HEK293 (cell line): ENCODE measurements at regions not wholly inside any gene's neighbourhood (a gene's known extent, or its start where the extent isn't known, plus 50 kb on each side); places are given as distances from the start of the nearest gene placed in this dataset.
"Not testable (repeated sequence)": the region's sequence is repeated elsewhere in the genome, so short reads cannot be mapped to it uniquely, and the experiment has no call there.

Experiments
- CTCF ChIA-PET: fragments of 350-600 bp; formaldehyde crosslinking; extraction: SDS; loops from one replicate; lab custom pipeline; 2021; ENCODE audit warnings: antibody characterized with exemption; lab: Yijun Ruan, JAX
- POLR2A ChIA-PET: fragments of 300-600 bp; formaldehyde crosslinking; extraction: SDS; loops from one replicate; lab custom pipeline; 2020; ENCODE audit warnings: antibody characterized with exemption, inconsistent platforms; lab: Yijun Ruan, JAX
- H3K27ac ChIP-seq: fragments of 200-500 bp; sonication (Bioruptor generic); 2 replicates; pipeline ENCODE4 v1.5.1; 2014; ENCODE audit warnings: low read depth, low read length, control low read depth, inconsistent platforms; ENCODE audit errors: extremely low read depth
- H3K36me3 ChIP-seq, 2 experiments: fragments of 200-500 bp in 1 of 2; sonication (Bioruptor generic) in 1 of 2; 1 replicate in 1 of 2; 2 replicates in 1 of 2; pipeline ENCODE4 v1.5.1; 2014 to 2017; ENCODE audit warnings: inconsistent platforms in 2 of 2, low read length in 2 of 2; ENCODE audit not compliant: control insufficient read depth in 2 of 2, insufficient read depth in 1 of 2
- H3K4me1 ChIP-seq: fragments of 200-500 bp; sonication (Bioruptor generic); 2 replicates; pipeline ENCODE4 v1.5.1; 2014; ENCODE audit warnings: mild to moderate bottlenecking, low read length, inconsistent platforms; ENCODE audit not compliant: control insufficient read depth, insufficient read depth
- H3K4me3 ChIP-seq: 2 replicates; pipeline ENCODE4 v1.5.1; 2011; ENCODE audit warnings: low read depth, mild to moderate bottlenecking, control low read depth, low read length, moderate library complexity
- H3K9me3 ChIP-seq: fragments of 200-500 bp; sonication (Bioruptor generic); 2 replicates; pipeline ENCODE4 v1.5.1; 2014; ENCODE audit warnings: low read depth, low read length, inconsistent platforms; ENCODE audit not compliant: control insufficient read depth, insufficient read depth
- OSR2 ChIP-seq: fragments of 450-650 bp; formaldehyde crosslinking; IDR thresholded peaks from 2 replicates; pipeline ENCODE4 v1.5.1; 2016; ENCODE audit warnings: missing biosample characterization, missing genetic modification characterization
- OVOL3 ChIP-seq: fragments of 450-650 bp; formaldehyde crosslinking; IDR thresholded peaks from 2 replicates; pipeline ENCODE4 v1.5.1; 2016; ENCODE audit warnings: missing biosample characterization, missing genetic modification characterization
- PRDM4 ChIP-seq: fragments of 450-650 bp; formaldehyde crosslinking; IDR thresholded peaks from 2 replicates; pipeline ENCODE4 v1.5.1; 2017; ENCODE audit warnings: missing biosample characterization, missing genetic modification characterization
- SP3 ChIP-seq: fragments of 450-650 bp; formaldehyde crosslinking; IDR thresholded peaks from 2 replicates; pipeline ENCODE4 v1.5.1; 2016; ENCODE audit warnings: missing biosample characterization, missing genetic modification characterization
- TRIM28 ChIP-seq: IDR thresholded peaks from 2 replicates; pipeline ENCODE4 v1.6.1; 2011; ENCODE audit warnings: low read length, control low read depth, borderline replicate concordance
- YY2 ChIP-seq: fragments of 450-650 bp; formaldehyde crosslinking; IDR thresholded peaks from 2 replicates; pipeline ENCODE4 v1.5.1; 2016; ENCODE audit warnings: missing biosample characterization, missing genetic modification characterization
- ZFHX2 ChIP-seq: fragments of 450-650 bp; formaldehyde crosslinking; conservative IDR thresholded peaks from 2 replicates; pipeline ENCODE4 v1.5.1; 2016; ENCODE audit warnings: missing biosample characterization, missing genetic modification characterization
- ZNF169 ChIP-seq: fragments of 450-650 bp; formaldehyde crosslinking; IDR thresholded peaks from 2 replicates; pipeline ENCODE4 v1.5.1; 2016; ENCODE audit warnings: missing biosample characterization, missing genetic modification characterization
- ZNF223 ChIP-seq: fragments of 450-650 bp; formaldehyde crosslinking; IDR thresholded peaks from 2 replicates; pipeline ENCODE4 v1.5.1; 2016; ENCODE audit warnings: missing biosample characterization, missing genetic modification characterization
- ZNF292 ChIP-seq: fragments of 450-650 bp; formaldehyde crosslinking; IDR thresholded peaks from 2 replicates; pipeline ENCODE4 v1.5.1; 2016; ENCODE audit warnings: low read depth, missing biosample characterization, missing genetic modification characterization, borderline replicate concordance
- ZNF404 ChIP-seq: fragments of 450-650 bp; formaldehyde crosslinking; IDR thresholded peaks from 2 replicates; pipeline ENCODE4 v1.5.1; 2017; ENCODE audit warnings: missing biosample characterization, missing genetic modification characterization
- ZNF416 ChIP-seq: fragments of 450-650 bp; formaldehyde crosslinking; IDR thresholded peaks from 2 replicates; pipeline ENCODE4 v1.5.1; 2016; ENCODE audit warnings: missing biosample characterization, missing genetic modification characterization
- ZNF423 ChIP-seq: fragments of 450-650 bp; formaldehyde crosslinking; IDR thresholded peaks from 2 replicates; pipeline ENCODE4 v1.5.1; 2016; ENCODE audit warnings: missing biosample characterization, missing genetic modification characterization
- ZNF530 ChIP-seq: fragments of 450-650 bp; formaldehyde crosslinking; IDR thresholded peaks from 2 replicates; pipeline ENCODE4 v1.5.1; 2016; ENCODE audit warnings: low read depth, missing biosample characterization, missing genetic modification characterization
- ZNF610 ChIP-seq: fragments of 450-650 bp; formaldehyde crosslinking; IDR thresholded peaks from 2 replicates; pipeline ENCODE4 v1.5.1; 2016; ENCODE audit warnings: missing biosample characterization, missing genetic modification characterization, borderline replicate concordance
- ZNF623 ChIP-seq: fragments of 450-650 bp; formaldehyde crosslinking; IDR thresholded peaks from 2 replicates; pipeline ENCODE4 v1.5.1; 2016; ENCODE audit warnings: missing biosample characterization, missing genetic modification characterization
- ZNF626 ChIP-seq: fragments of 450-650 bp; sonication (Bioruptor Pico); formaldehyde crosslinking; IDR thresholded peaks from 2 replicates; pipeline ENCODE4 v1.5.1; 2018; ENCODE audit warnings: missing biosample characterization, missing genetic modification characterization, inconsistent platforms
- ZNF707 ChIP-seq: fragments of 450-650 bp; formaldehyde crosslinking; IDR thresholded peaks from 2 replicates; pipeline ENCODE4 v1.5.1; 2016; ENCODE audit warnings: missing biosample characterization, missing genetic modification characterization
- ZNF747 ChIP-seq: fragments of 450-650 bp; formaldehyde crosslinking; IDR thresholded peaks from 2 replicates; pipeline ENCODE4 v1.5.1; 2016; ENCODE audit warnings: missing biosample characterization, missing genetic modification characterization
- ZNF76 ChIP-seq: fragments of 450-650 bp; formaldehyde crosslinking; IDR thresholded peaks from 2 replicates; pipeline ENCODE4; 2016; ENCODE audit warnings: low read depth, missing biosample characterization, missing genetic modification characterization, borderline replicate concordance
- ZNF837 ChIP-seq: fragments of 450-650 bp; formaldehyde crosslinking; IDR thresholded peaks from 2 replicates; pipeline ENCODE4 v1.5.1; 2016; ENCODE audit warnings: missing biosample characterization, missing genetic modification characterization
- ZSCAN16 ChIP-seq: fragments of 450-650 bp; formaldehyde crosslinking; IDR thresholded peaks from 2 replicates; pipeline ENCODE4 v1.5.1; 2016; ENCODE audit warnings: missing biosample characterization, missing genetic modification characterization
- TF ChIP-seq, protein P1 (sequence below): fragments of 450-650 bp; formaldehyde crosslinking; IDR thresholded peaks from 2 replicates; pipeline ENCODE4 v1.5.1; 2016; ENCODE audit warnings: missing biosample characterization, missing genetic modification characterization
- TF ChIP-seq, protein P2 (sequence below): fragments of 450-650 bp; formaldehyde crosslinking; IDR thresholded peaks from 2 replicates; pipeline ENCODE4 v1.5.1; 2016; ENCODE audit warnings: missing biosample characterization, missing genetic modification characterization, borderline replicate concordance

DNA sequence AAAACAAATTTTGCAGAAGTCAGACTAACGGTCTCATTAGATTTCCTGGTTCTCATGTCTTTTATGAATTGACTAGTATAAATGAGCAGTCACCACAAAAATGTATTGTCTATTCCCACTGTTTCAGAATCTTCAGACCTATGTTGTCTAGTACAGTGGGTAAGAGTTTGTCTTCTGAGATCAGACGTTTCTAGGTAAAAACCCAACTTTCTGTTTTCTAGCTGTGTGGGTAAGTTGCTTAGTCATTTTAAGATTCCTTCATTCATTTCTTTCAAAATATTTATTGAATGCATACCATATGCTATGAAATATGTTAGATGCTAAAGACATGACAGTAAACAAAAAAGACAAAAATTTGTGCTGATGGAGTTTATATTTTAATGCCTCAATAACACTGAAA lies 156.3 kb downstream of the POLR1F start:
- CTCF ChIA-PET = no interaction called here
- Histone ChIP-seq H3K4me3 (no peak overlapping the region), H3K27ac (no peak overlapping the region), H3K36me3 (no peaks in the 10 kb centered on the region), H3K9me3 (no peaks in the 10 kb centered on the region), H3K4me1 (no peaks in the 10 kb centered on the region)
- TF ChIP-seq PRDM4 (tag by site-specific recombination) = no peak
- TF ChIP-seq ZNF837 (tag by site-specific recombination) = no peak
- TF ChIP-seq ZFHX2 (tag by site-specific recombination) = no peak
- TF ChIP-seq SP3 (tag by site-specific recombination) = no peak
- TF ChIP-seq ZNF423 (tag by site-specific recombination) = no peak
- TF ChIP-seq TRIM28 = no peak
- TF ChIP-seq ZNF530 (tag by site-specific recombination) = no peak
- no peak for TF ChIP-seq ZNF169
- TF ChIP-seq ZSCAN16 (tag by site-specific recombination) = no peak
- no peak for TF ChIP-seq OVOL3
- TF ChIP-seq, protein P1, sequence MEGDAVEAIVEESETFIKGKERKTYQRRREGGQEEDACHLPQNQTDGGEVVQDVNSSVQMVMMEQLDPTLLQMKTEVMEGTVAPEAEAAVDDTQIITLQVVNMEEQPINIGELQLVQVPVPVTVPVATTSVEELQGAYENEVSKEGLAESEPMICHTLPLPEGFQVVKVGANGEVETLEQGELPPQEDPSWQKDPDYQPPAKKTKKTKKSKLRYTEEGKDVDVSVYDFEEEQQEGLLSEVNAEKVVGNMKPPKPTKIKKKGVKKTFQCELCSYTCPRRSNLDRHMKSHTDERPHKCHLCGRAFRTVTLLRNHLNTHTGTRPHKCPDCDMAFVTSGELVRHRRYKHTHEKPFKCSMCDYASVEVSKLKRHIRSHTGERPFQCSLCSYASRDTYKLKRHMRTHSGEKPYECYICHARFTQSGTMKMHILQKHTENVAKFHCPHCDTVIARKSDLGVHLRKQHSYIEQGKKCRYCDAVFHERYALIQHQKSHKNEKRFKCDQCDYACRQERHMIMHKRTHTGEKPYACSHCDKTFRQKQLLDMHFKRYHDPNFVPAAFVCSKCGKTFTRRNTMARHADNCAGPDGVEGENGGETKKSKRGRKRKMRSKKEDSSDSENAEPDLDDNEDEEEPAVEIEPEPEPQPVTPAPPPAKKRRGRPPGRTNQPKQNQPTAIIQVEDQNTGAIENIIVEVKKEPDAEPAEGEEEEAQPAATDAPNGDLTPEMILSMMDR (tag by site-specific recombination) = no peak
- no peak for TF ChIP-seq ZNF404
- POLR2A ChIA-PET = no interaction called here

DNA sequence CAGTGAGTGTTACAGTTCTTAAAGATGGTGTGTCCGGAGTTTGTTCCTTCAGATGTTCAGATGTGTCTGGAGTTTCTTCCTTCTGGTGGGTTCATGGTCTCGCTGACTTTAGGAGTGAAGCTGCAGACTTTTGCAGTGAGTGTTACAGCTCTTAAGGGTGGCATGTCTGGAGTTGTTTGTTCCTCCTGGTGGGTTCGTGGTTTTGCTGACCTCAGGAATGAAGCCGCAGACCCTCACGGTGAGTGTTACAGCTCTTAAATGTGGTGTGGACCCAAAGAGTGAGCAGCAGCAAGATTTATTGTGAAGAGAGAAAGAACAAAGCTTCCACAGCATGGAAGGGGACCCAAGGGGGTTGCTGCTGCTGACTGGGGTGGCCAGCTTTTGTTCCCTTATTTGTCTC lies 159.6 kb downstream of the POLR1F start:
- H3K36me3 ChIP-seq, H3K9me3 ChIP-seq, POLR2A ChIA-PET, H3K4me3 ChIP-seq, H3K27ac ChIP-seq, H3K4me1 ChIP-seq, CTCF ChIA-PET: not testable (repeated sequence)

- Histone ChIP-seq H3K27ac (no peak overlapping the region), H3K36me3 (no peaks in the 10 kb centered on the region)
- CTCF ChIA-PET = no interaction called here
Observed at GRCh38 chr7:19537942-19538401, 170.9 kb downstream of the POLR1F start.

More at GRCh38 chr7:19537942-19538401, 170.9 kb downstream of the POLR1F start:
- Histone ChIP-seq H3K4me3 (no peak overlapping the region), H3K9me3 (no peaks in the 10 kb centered on the region), H3K4me1 (no peaks in the 10 kb centered on the region)
- POLR2A ChIA-PET = no interaction called here
- TF ChIP-seq ZNF76 (tag by site-specific recombination) (no peak), ZSCAN16 (tag by site-specific recombination) (no peak), ZNF292 (tag by site-specific recombination) (no peak), ZNF404 (no peak), ZNF223 (tag by site-specific recombination) (no peak), ZNF707 (no peak), OSR2 (tag by site-specific recombination) (no peak), ZNF747 (tag by site-specific recombination) (no peak), ZNF626 (tag by site-specific recombination) (no peak), ZNF837 (tag by site-specific recombination) (no peak), ZNF416 (tag by site-specific recombination) (no peak), ZNF623 (tag by site-specific recombination) (no peak), YY2 (no peak), ZNF610 (tag by site-specific recombination) (no peak)
- TF ChIP-seq, protein P2, sequence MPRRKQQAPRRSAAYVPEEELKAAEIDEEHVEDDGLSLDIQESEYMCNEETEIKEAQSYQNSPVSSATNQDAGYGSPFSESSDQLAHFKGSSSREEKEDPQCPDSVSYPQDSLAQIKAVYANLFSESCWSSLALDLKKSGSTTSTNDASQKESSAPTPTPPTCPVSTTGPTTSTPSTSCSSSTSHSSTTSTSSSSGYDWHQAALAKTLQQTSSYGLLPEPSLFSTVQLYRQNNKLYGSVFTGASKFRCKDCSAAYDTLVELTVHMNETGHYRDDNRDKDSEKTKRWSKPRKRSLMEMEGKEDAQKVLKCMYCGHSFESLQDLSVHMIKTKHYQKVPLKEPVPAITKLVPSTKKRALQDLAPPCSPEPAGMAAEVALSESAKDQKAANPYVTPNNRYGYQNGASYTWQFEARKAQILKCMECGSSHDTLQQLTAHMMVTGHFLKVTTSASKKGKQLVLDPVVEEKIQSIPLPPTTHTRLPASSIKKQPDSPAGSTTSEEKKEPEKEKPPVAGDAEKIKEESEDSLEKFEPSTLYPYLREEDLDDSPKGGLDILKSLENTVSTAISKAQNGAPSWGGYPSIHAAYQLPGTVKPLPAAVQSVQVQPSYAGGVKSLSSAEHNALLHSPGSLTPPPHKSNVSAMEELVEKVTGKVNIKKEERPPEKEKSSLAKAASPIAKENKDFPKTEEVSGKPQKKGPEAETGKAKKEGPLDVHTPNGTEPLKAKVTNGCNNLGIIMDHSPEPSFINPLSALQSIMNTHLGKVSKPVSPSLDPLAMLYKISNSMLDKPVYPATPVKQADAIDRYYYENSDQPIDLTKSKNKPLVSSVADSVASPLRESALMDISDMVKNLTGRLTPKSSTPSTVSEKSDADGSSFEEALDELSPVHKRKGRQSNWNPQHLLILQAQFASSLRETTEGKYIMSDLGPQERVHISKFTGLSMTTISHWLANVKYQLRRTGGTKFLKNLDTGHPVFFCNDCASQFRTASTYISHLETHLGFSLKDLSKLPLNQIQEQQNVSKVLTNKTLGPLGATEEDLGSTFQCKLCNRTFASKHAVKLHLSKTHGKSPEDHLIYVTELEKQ (tag by site-specific recombination) = no peak
